ENCODE measurements at regions not wholly inside any gene's neighbourhood (a gene's known extent, or its start where the extent isn't known, plus 50 kb on each side); places are given as distances from the start of the nearest gene placed in this dataset.

GRCh38 chr12:85549640-85550039, 269.6 kb downstream of the ALX1 start:
- H3K27me3 Mint-ChIP-seq, result no peaks in the 10 kb centered on the region
- H3K27ac Mint-ChIP-seq, result no peak overlapping the region
- no peaks in the 10 kb centered on the region for H3K36me3 Mint-ChIP-seq (ENCODE audit: insufficient read depth)
- H3K4me3 Mint-ChIP-seq, result no peak overlapping the region
- DNase-seq (no peak), ATAC-seq (replicated peaks) (no peak)
- H3K9me3 Mint-ChIP-seq, result peaks cover 6 to 7% of the 10 kb centered on the region in 2 donors
- H3K4me1 Mint-ChIP-seq (ENCODE audit: low read depth in 2 of 2), result no peaks in the 10 kb centered on the region

GRCh38 chr12:85550924-85551323, 270.9 kb downstream of the ALX1 start:
- no peak for DNase-seq
- Mint-ChIP-seq H3K27me3 (no peaks in the 10 kb centered on the region), H3K36me3 (ENCODE audit: insufficient read depth) (no peaks in the 10 kb centered on the region), H3K9me3 (peaks cover 6 to 7% of the 10 kb centered on the region in 2 donors), H3K4me3 (no peak overlapping the region), H3K4me1 (ENCODE audit: low read depth in 2 of 2) (no peaks in the 10 kb centered on the region), H3K27ac (no peak overlapping the region)
- ATAC-seq (replicated peaks), result no peak

GRCh38 chr12:85552461-85552860, 272.4 kb downstream of the ALX1 start:
- peaks cover 6 to 7% of the 10 kb centered on the region in 2 donors for H3K9me3 Mint-ChIP-seq
- no peak for ATAC-seq (replicated peaks)
- H3K4me1 Mint-ChIP-seq (ENCODE audit: low read depth in 2 of 2), result no peaks in the 10 kb centered on the region
- no peaks in the 10 kb centered on the region for H3K27me3 Mint-ChIP-seq
- no peak overlapping the region for H3K4me3 Mint-ChIP-seq
- no peak for DNase-seq
- H3K27ac Mint-ChIP-seq, result no peak overlapping the region
- no peaks in the 10 kb centered on the region for H3K36me3 Mint-ChIP-seq (ENCODE audit: insufficient read depth)

- Mint-ChIP-seq H3K9me3 (peaks cover 0 to 6% of the 10 kb centered on the region in 2 donors), H3K27ac (no peak overlapping the region), H3K27me3 (no peaks in the 10 kb centered on the region), H3K4me3 (no peak overlapping the region), H3K36me3 (ENCODE audit: insufficient read depth) (no peaks in the 10 kb centered on the region), H3K4me1 (ENCODE audit: low read depth in 2 of 2) (no peaks in the 10 kb centered on the region)
- no peak for ATAC-seq (replicated peaks)
- DNase-seq, result no peak
Measured at GRCh38 chr12:85557850-85558249, 277.8 kb downstream of the ALX1 start.

GRCh38 chr12:85558684-85559083, 277.5 kb downstream of the RASSF9 start:
- no peak for ATAC-seq (replicated peaks)
- H3K4me1 Mint-ChIP-seq (ENCODE audit: low read depth in 2 of 2), result no peaks in the 10 kb centered on the region
- H3K4me3 Mint-ChIP-seq, result no peak overlapping the region
- H3K36me3 Mint-ChIP-seq (ENCODE audit: insufficient read depth), result no peaks in the 10 kb centered on the region
- no peak overlapping the region for H3K27ac Mint-ChIP-seq
- H3K9me3 Mint-ChIP-seq, result peaks cover 0 to 6% of the 10 kb centered on the region in 2 donors
- no peak for DNase-seq
- H3K27me3 Mint-ChIP-seq, result no peaks in the 10 kb centered on the region

GRCh38 chr12:85559127-85559526, 277.1 kb downstream of the RASSF9 start:
- Mint-ChIP-seq H3K4me3 (no peak overlapping the region), H3K36me3 (ENCODE audit: insufficient read depth) (no peaks in the 10 kb centered on the region), H3K27me3 (no peaks in the 10 kb centered on the region), H3K9me3 (peaks cover 0 to 6% of the 10 kb centered on the region in 2 donors), H3K27ac (no peak overlapping the region), H3K4me1 (ENCODE audit: low read depth in 2 of 2) (no peaks in the 10 kb centered on the region)
- DNase-seq (no peak), ATAC-seq (replicated peaks) (no peak)

GRCh38 chr12:85559536-85559935, 276.7 kb downstream of the RASSF9 start:
- no peak for DNase-seq
- Mint-ChIP-seq H3K4me3 (no peak overlapping the region), H3K27me3 (no peaks in the 10 kb centered on the region), H3K4me1 (ENCODE audit: low read depth in 2 of 2) (no peaks in the 10 kb centered on the region), H3K36me3 (ENCODE audit: insufficient read depth) (no peaks in the 10 kb centered on the region), H3K27ac (no peak overlapping the region), H3K9me3 (peaks cover 0 to 6% of the 10 kb centered on the region in 2 donors)
- no peak for ATAC-seq (replicated peaks)

- Mint-ChIP-seq H3K36me3 (ENCODE audit: insufficient read depth) (no peaks in the 10 kb centered on the region), H3K27me3 (no peaks in the 10 kb centered on the region), H3K4me3 (no peak overlapping the region), H3K9me3 (peaks cover 7 to 10% of the 10 kb centered on the region in 2 donors), H3K27ac (no peak overlapping the region), H3K4me1 (ENCODE audit: low read depth in 2 of 2) (no peaks in the 10 kb centered on the region)
- ATAC-seq (replicated peaks) (no peak), DNase-seq (no peak)
Measured at GRCh38 chr12:85562765-85563164, 273.4 kb downstream of the RASSF9 start.

- Mint-ChIP-seq H3K36me3 (ENCODE audit: insufficient read depth) (no peaks in the 10 kb centered on the region), H3K4me3 (no peak overlapping the region), H3K27me3 (no peaks in the 10 kb centered on the region), H3K9me3 (peaks cover 7 to 10% of the 10 kb centered on the region in 2 donors), H3K4me1 (ENCODE audit: low read depth in 2 of 2) (no peaks in the 10 kb centered on the region), H3K27ac (no peak overlapping the region)
- ATAC-seq (replicated peaks), result no peak
- no peak for DNase-seq
Measured at GRCh38 chr12:85564786-85565185, 271.4 kb downstream of the RASSF9 start.

GRCh38 chr12:85568395-85569103, 267.7 kb downstream of the RASSF9 start:
- Mint-ChIP-seq H3K9me3 (peaks cover 4 to 7% of the 10 kb centered on the region in 2 donors), H3K4me3 (no peak overlapping the region), H3K27me3 (no peaks in the 10 kb centered on the region), H3K36me3 (ENCODE audit: insufficient read depth) (no peaks in the 10 kb centered on the region), H3K27ac (no peak overlapping the region), H3K4me1 (ENCODE audit: low read depth in 2 of 2) (no peaks in the 10 kb centered on the region)
- ATAC-seq (replicated peaks) (no peak), DNase-seq (no peak)

GRCh38 chr12:85569261-85569660, 266.9 kb downstream of the RASSF9 start:
- no peaks in the 10 kb centered on the region for H3K4me1 Mint-ChIP-seq (ENCODE audit: low read depth in 2 of 2)
- no peak overlapping the region for H3K27ac Mint-ChIP-seq
- no peaks in the 10 kb centered on the region for H3K36me3 Mint-ChIP-seq (ENCODE audit: insufficient read depth)
- ATAC-seq (replicated peaks) (no peak), DNase-seq (no peak)
- H3K9me3 Mint-ChIP-seq, result peaks cover 4 to 7% of the 10 kb centered on the region in 2 donors
- no peak overlapping the region for H3K4me3 Mint-ChIP-seq
- no peaks in the 10 kb centered on the region for H3K27me3 Mint-ChIP-seq

- Mint-ChIP-seq H3K36me3 (ENCODE audit: insufficient read depth) (no peaks in the 10 kb centered on the region), H3K4me1 (ENCODE audit: low read depth in 2 of 2) (no peaks in the 10 kb centered on the region), H3K9me3 (no peaks in the 10 kb centered on the region), H3K4me3 (no peak overlapping the region), H3K27ac (no peak overlapping the region), H3K27me3 (no peaks in the 10 kb centered on the region)
- ATAC-seq (replicated peaks) (no peak), DNase-seq (no peak)
Measured at GRCh38 chr12:85572956-85573355, 263.3 kb downstream of the RASSF9 start.

GRCh38 chr12:85573635-85574214, 262.5 kb downstream of the RASSF9 start:
- Mint-ChIP-seq H3K9me3 (peaks cover 0 to 2% of the 10 kb centered on the region in 2 donors), H3K4me1 (ENCODE audit: low read depth in 2 of 2) (no peaks in the 10 kb centered on the region), H3K27ac (no peak overlapping the region), H3K36me3 (ENCODE audit: insufficient read depth) (no peaks in the 10 kb centered on the region), H3K4me3 (no peak overlapping the region), H3K27me3 (no peaks in the 10 kb centered on the region)
- no peak for ATAC-seq (replicated peaks)
- DNase-seq, result no peak

GRCh38 chr12:85574291-85574690, 261.9 kb downstream of the RASSF9 start:
- ATAC-seq (replicated peaks), result no peak
- H3K27me3 Mint-ChIP-seq, result no peaks in the 10 kb centered on the region
- peaks cover 2 to 7% of the 10 kb centered on the region in 2 donors for H3K9me3 Mint-ChIP-seq
- no peaks in the 10 kb centered on the region for H3K4me1 Mint-ChIP-seq (ENCODE audit: low read depth in 2 of 2)
- no peaks in the 10 kb centered on the region for H3K36me3 Mint-ChIP-seq (ENCODE audit: insufficient read depth)
- H3K27ac Mint-ChIP-seq, result no peak overlapping the region
- no peak overlapping the region for H3K4me3 Mint-ChIP-seq
- DNase-seq, result no peak
